ENCODE measurements at regions not wholly inside any gene's neighbourhood (a gene's known extent, or its start where the extent isn't known, plus 50 kb on each side); places are given as distances from the start of the nearest gene placed in this dataset.

- peaks cover 31% of the 10 kb centered on the region for H3K27me3 Mint-ChIP-seq (ENCODE audit: low read depth)
- no peak for DNase-seq (ENCODE audit: low spot score)
Observed at GRCh38 chr9:135336722-135337527, 142.7 kb upstream of the PPP1R26 start.

GRCh38 chr9:135338546-135338945, 141.0 kb upstream of the PPP1R26 start:
- DNase-seq (ENCODE audit: low spot score) = peak; percentile 91
- Mint-ChIP-seq H3K27me3 (ENCODE audit: low read depth) (peaks cover 29% of the 10 kb centered on the region), H3K4me1 (ENCODE audit: low read depth) (no peaks in the 10 kb centered on the region)

More at GRCh38 chr9:135336722-135337527, 142.7 kb upstream of the PPP1R26 start:
- Mint-ChIP-seq H3K4me3 (ENCODE audit: unreplicated experiment) (no peak overlapping the region), H3K36me3 (ENCODE audit: low read depth) (no peaks in the 10 kb centered on the region), H3K9me3 (ENCODE audit: low read depth) (no peaks in the 10 kb centered on the region), H3K27ac (ENCODE audit: unreplicated experiment) (no peak overlapping the region), H3K4me1 (ENCODE audit: low read depth) (no peaks in the 10 kb centered on the region)
- TF ChIP-seq CTCF (IDR thresholded peaks at IDR 0.05) = no peak

GRCh38 chr9:135339378-135339973, 140.1 kb upstream of the PPP1R26 start:
- H3K36me3 Mint-ChIP-seq (ENCODE audit: low read depth) = no peaks in the 10 kb centered on the region
- no peak for TF ChIP-seq CTCF (IDR thresholded peaks at IDR 0.05)
- no peaks in the 10 kb centered on the region for H3K9me3 Mint-ChIP-seq (ENCODE audit: low read depth)
- no peak for DNase-seq (ENCODE audit: low spot score)
- H3K27me3 Mint-ChIP-seq (ENCODE audit: low read depth) = peaks cover 34% of the 10 kb centered on the region
- H3K4me3 Mint-ChIP-seq (ENCODE audit: unreplicated experiment) = no peak overlapping the region
- no peaks in the 10 kb centered on the region for H3K4me1 Mint-ChIP-seq (ENCODE audit: low read depth)
- H3K27ac Mint-ChIP-seq (ENCODE audit: unreplicated experiment) = no peak overlapping the region

More at GRCh38 chr9:135338546-135338945, 141.0 kb upstream of the PPP1R26 start:
- Mint-ChIP-seq H3K36me3 (ENCODE audit: low read depth) (no peaks in the 10 kb centered on the region), H3K27ac (ENCODE audit: unreplicated experiment) (no peak overlapping the region), H3K4me3 (ENCODE audit: unreplicated experiment) (no peak overlapping the region), H3K9me3 (ENCODE audit: low read depth) (no peaks in the 10 kb centered on the region)
- no peak for TF ChIP-seq CTCF (IDR thresholded peaks at IDR 0.05)

- no peak overlapping the region for H3K27ac Mint-ChIP-seq (ENCODE audit: unreplicated experiment)
- peaks cover 41% of the 10 kb centered on the region for H3K27me3 Mint-ChIP-seq (ENCODE audit: low read depth)
- no peak for DNase-seq (ENCODE audit: low spot score)
Observed at GRCh38 chr9:135340143-135340655, 139.4 kb upstream of the PPP1R26 start.

More at GRCh38 chr9:135340143-135340655, 139.4 kb upstream of the PPP1R26 start:
- H3K9me3 Mint-ChIP-seq (ENCODE audit: low read depth) = no peaks in the 10 kb centered on the region
- no peaks in the 10 kb centered on the region for H3K4me1 Mint-ChIP-seq (ENCODE audit: low read depth)
- H3K4me3 Mint-ChIP-seq (ENCODE audit: unreplicated experiment) = no peak overlapping the region
- no peak for TF ChIP-seq CTCF (IDR thresholded peaks at IDR 0.05)
- H3K36me3 Mint-ChIP-seq (ENCODE audit: low read depth) = no peaks in the 10 kb centered on the region
